ENCODE measurements at regions not wholly inside any gene's neighbourhood (a gene's known extent, or its start where the extent isn't known, plus 50 kb on each side); places are given as distances from the start of the nearest gene placed in this dataset.

DNA sequence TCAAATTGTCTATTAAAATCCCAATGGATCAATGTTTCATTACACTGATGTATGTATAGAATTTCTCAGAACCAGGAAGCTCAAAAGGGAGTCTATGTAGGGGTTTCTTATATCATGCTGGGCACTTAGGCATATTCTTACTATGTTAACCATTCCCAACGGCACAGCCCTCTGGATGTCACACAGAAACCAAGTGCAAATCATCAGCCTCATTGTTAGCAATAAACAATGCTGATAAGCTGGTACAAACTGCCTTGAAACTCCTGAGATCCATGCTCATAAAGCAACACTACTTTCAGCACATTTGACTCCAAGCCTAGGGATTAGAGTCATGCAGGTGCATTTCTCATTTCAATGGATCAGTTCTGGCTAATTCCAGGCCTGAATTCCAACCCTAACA is 730.2 kb upstream of the SLC39A10 start:
- 41 to 78% (median 63%) methylated on average over 1 of the region's 1 CpG for WGBS, 5 donors
- Histone ChIP-seq H3K27ac (no peak overlapping the region), H3K27me3 (replicated peaks in 1 of 7) (no peaks in the 10 kb centered on the region), H3K4me1 (no peaks in the 10 kb centered on the region), H3K9me3 (no peaks in the 10 kb centered on the region), H3K36me3 (no peaks in the 10 kb centered on the region), H3K4me3 (no peak overlapping the region)
- intact Hi-C loops (cut with DNase I; ENCODE audit: low total_unique reads): no loop called here
- DNase-seq: no peak
- no peak for TF ChIP-seq POLR2A (IDR thresholded peaks at IDR 0.05)
- TF ChIP-seq, protein P1, sequence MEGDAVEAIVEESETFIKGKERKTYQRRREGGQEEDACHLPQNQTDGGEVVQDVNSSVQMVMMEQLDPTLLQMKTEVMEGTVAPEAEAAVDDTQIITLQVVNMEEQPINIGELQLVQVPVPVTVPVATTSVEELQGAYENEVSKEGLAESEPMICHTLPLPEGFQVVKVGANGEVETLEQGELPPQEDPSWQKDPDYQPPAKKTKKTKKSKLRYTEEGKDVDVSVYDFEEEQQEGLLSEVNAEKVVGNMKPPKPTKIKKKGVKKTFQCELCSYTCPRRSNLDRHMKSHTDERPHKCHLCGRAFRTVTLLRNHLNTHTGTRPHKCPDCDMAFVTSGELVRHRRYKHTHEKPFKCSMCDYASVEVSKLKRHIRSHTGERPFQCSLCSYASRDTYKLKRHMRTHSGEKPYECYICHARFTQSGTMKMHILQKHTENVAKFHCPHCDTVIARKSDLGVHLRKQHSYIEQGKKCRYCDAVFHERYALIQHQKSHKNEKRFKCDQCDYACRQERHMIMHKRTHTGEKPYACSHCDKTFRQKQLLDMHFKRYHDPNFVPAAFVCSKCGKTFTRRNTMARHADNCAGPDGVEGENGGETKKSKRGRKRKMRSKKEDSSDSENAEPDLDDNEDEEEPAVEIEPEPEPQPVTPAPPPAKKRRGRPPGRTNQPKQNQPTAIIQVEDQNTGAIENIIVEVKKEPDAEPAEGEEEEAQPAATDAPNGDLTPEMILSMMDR (IDR thresholded peaks at IDR 0.05 in 8 of 11, conservative IDR thresholded peaks at IDR 0.05 in 3 of 11): no peak
- no peak for TF ChIP-seq POLR2AphosphoS5 (IDR thresholded peaks at IDR 0.05)

DNA sequence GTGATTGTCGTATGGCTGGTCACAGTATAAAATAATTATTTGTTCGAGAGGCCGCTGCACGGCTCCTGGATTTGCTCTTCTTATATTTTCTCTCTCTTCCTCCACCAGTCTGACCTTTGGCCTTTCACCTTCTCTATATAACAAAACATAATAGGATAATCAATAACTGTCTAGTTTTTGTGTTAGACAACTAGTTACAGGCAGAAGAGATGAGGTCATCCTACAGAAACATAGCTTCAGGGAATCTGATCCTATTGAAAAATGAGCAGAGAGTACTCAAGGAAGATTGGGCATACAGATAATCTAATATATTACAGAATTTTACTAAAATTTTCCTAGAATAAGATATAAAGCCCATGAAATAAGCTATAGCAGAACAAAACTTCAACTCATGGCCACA is 731.3 kb upstream of the SLC39A10 start:
- no peaks in the 10 kb centered on the region for H3K4me1 ChIP-seq
- intact Hi-C loops (cut with DNase I; ENCODE audit: low total_unique reads): no loop called here
- no peak for TF ChIP-seq POLR2AphosphoS5 (IDR thresholded peaks at IDR 0.05)

DNA sequence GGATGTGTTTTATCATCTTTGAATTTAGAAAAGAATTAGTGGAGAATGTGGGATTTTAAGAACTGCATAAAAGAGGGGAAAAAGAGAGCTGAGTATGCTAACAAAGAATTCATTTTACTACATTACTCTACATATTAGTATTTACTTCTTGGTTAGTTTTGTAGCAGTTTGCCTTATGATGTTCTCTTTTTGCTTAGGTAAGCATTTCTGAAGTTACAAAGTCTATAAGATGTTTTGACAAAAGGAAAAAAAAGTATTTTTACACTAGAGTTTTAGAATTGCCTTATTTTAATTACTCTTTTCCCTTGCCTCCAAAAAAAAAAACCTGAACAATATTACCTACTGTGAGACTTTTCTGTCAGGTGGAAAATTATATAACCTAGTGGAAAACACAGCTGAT is 739.5 kb upstream of the SLC39A10 start:
- Histone ChIP-seq H3K4me1 (no peaks in the 10 kb centered on the region), H3K9me3 (no peaks in the 10 kb centered on the region), H3K27me3 (replicated peaks in 1 of 7) (no peaks in the 10 kb centered on the region), H3K27ac (no peak overlapping the region), H3K4me3 (no peak overlapping the region), H3K36me3 (no peaks in the 10 kb centered on the region)
- intact Hi-C loops (cut with DNase I; ENCODE audit: low total_unique reads): no loop called here
- TF ChIP-seq, protein P1 (IDR thresholded peaks at IDR 0.05 in 8 of 11, conservative IDR thresholded peaks at IDR 0.05 in 3 of 11): no peak
- TF ChIP-seq POLR2AphosphoS5 (IDR thresholded peaks at IDR 0.05) (no peak), POLR2A (IDR thresholded peaks at IDR 0.05) (no peak)
- no peak for DNase-seq

More for the DNA sequence above, 731.3 kb upstream of the SLC39A10 start:
- H3K27me3 ChIP-seq (replicated peaks in 1 of 7): no peaks in the 10 kb centered on the region
- 77 to 89% (median 83%) methylated on average over 4 of the region's 4 CpGs for WGBS, 5 donors
- no peak overlapping the region for H3K4me3 ChIP-seq
- DNase-seq: no peak
- H3K36me3 ChIP-seq: no peaks in the 10 kb centered on the region
- H3K9me3 ChIP-seq: no peaks in the 10 kb centered on the region
- no peak overlapping the region for H3K27ac ChIP-seq

DNA sequence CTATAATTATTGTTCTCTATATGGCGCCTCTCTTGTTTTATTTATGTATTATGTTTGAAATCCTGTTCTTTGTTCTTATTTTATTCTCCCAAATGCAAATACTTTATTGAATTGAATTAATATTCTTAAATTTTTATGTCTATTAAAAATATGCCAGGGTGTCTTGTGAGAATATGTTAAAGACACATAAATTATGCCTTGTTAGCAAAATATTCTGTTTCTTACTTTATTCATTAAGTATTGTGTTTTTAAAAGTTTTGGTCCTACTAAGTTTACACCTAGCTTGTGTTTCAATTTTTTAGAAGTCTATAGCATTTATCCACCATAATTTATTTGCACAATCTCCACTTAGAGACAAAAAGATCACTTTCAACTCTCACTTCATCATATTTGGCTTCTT is 741.5 kb upstream of the SLC39A10 start:
- H3K27me3 ChIP-seq (replicated peaks in 1 of 7): no peaks in the 10 kb centered on the region
- TF ChIP-seq, protein P1 (IDR thresholded peaks at IDR 0.05 in 8 of 11, conservative IDR thresholded peaks at IDR 0.05 in 3 of 11): no peak
- TF ChIP-seq POLR2AphosphoS5 (IDR thresholded peaks at IDR 0.05): no peak
- no peak for TF ChIP-seq POLR2A (IDR thresholded peaks at IDR 0.05)
- intact Hi-C loops (cut with DNase I; ENCODE audit: low total_unique reads): no loop called here
- no peak overlapping the region for H3K27ac ChIP-seq
- 78 to 89% (median 85%) methylated on average over 1 of the region's 1 CpG for WGBS, 5 donors
- no peaks in the 10 kb centered on the region for H3K4me1 ChIP-seq
- H3K36me3 ChIP-seq: no peaks in the 10 kb centered on the region
- DNase-seq: no peak
- no peaks in the 10 kb centered on the region for H3K9me3 ChIP-seq
- H3K4me3 ChIP-seq: no peak overlapping the region

DNA sequence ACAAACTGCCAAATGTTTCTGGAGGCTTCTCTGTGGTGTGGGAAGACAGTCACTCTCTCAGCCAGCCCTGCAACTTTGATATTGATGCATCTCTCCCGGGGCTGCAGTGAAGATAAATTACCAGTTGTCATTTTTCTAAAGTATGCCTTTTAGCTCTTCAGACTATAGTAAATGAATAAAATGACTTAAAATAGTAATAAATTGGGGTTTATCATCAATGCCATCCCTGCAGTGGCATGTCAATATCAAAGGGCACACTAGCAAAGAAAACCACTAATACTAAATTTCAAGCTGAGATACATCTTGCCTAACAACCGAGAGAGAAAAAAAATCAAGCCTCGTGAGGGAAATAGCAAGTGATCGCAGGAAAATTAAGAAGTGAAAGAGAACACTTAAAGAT is 749.5 kb upstream of the SLC39A10 start:
- intact Hi-C loops (cut with DNase I; ENCODE audit: low total_unique reads): no loop called here
- Histone ChIP-seq H3K4me1 (no peaks in the 10 kb centered on the region), H3K27ac (no peak overlapping the region), H3K4me3 (no peak overlapping the region), H3K9me3 (no peaks in the 10 kb centered on the region), H3K36me3 (no peaks in the 10 kb centered on the region), H3K27me3 (replicated peaks in 1 of 7) (no peaks in the 10 kb centered on the region)
- no peak for TF ChIP-seq POLR2AphosphoS5 (IDR thresholded peaks at IDR 0.05)
- TF ChIP-seq, protein P1 (IDR thresholded peaks at IDR 0.05 in 8 of 11, conservative IDR thresholded peaks at IDR 0.05 in 3 of 11): no peak
- no peak for TF ChIP-seq POLR2A (IDR thresholded peaks at IDR 0.05)
- WGBS, 5 donors: 75 to 86% (median 81%) methylated on average over 4 of the region's 4 CpGs
- DNase-seq: no peak

Measured in spleen (tissue), 11 donors.